Cardiac muscle cell (in vitro differentiated cells and primary cell): ENCODE measurements at regions not wholly inside any gene's neighbourhood (a gene's known extent, or its start where the extent isn't known, plus 50 kb on each side); places are given as distances from the start of the nearest gene placed in this dataset.

ENCODE experiments used
- DNase-seq, 2 donors: peaks; one replicate each; pipeline versions ENCODE4 v3.0.0 to v3.0.0-alpha.2; 2010 to 2017; ENCODE audit warnings: low read depth in 1 of 2, low spot score in 1 of 2
- H3K27ac ChIP-seq: fragments of 200-600 bp; sonication (generic); 2 replicates; pipeline ENCODE4 v1.5.1; 2016
- H3K27me3 ChIP-seq: fragments of 200-600 bp; sonication (generic); 2 replicates; pipeline ENCODE4 v1.6.0; 2016; ENCODE audit warnings: control low read depth
- H3K36me3 ChIP-seq: fragments of 200-600 bp; sonication (generic); 2 replicates; pipeline ENCODE4 v1.5.1; 2016; ENCODE audit warnings: control low read depth
- H3K4me1 ChIP-seq: fragments of 200-600 bp; sonication (generic); 2 replicates; pipeline ENCODE4 v1.8.1; 2017; ENCODE audit warnings: low read depth, mild to moderate bottlenecking, mixed run types
- H3K4me3 ChIP-seq: fragments of 200-600 bp; sonication (generic); 2 replicates; pipeline ENCODE4 v1.5.1; 2016; ENCODE audit warnings: mild to moderate bottlenecking
- H3K9me3 ChIP-seq: fragments of 200-600 bp; sonication (generic); 2 replicates; pipeline ENCODE4 v1.5.1; 2017; ENCODE audit warnings: low read depth, mild to moderate bottlenecking, control low read depth
- TF ChIP-seq, protein P1 (sequence below): IDR thresholded peaks from 2 replicates; pipeline ENCODE4 v1.5.1; 2012; ENCODE audit warnings: low read depth, mild to moderate bottlenecking, low read length

- Histone ChIP-seq H3K4me3 (no peak overlapping the region), H3K9me3 (no peaks in the 10 kb centered on the region), H3K4me1 (peaks cover 21% of the 10 kb centered on the region), H3K27ac (no peak overlapping the region), H3K27me3 (no peaks in the 10 kb centered on the region), H3K36me3 (no peaks in the 10 kb centered on the region)
- DNase-seq, result no peak
- TF ChIP-seq, protein P1, sequence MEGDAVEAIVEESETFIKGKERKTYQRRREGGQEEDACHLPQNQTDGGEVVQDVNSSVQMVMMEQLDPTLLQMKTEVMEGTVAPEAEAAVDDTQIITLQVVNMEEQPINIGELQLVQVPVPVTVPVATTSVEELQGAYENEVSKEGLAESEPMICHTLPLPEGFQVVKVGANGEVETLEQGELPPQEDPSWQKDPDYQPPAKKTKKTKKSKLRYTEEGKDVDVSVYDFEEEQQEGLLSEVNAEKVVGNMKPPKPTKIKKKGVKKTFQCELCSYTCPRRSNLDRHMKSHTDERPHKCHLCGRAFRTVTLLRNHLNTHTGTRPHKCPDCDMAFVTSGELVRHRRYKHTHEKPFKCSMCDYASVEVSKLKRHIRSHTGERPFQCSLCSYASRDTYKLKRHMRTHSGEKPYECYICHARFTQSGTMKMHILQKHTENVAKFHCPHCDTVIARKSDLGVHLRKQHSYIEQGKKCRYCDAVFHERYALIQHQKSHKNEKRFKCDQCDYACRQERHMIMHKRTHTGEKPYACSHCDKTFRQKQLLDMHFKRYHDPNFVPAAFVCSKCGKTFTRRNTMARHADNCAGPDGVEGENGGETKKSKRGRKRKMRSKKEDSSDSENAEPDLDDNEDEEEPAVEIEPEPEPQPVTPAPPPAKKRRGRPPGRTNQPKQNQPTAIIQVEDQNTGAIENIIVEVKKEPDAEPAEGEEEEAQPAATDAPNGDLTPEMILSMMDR, result no peak
Observed at GRCh38 chr13:39893808-39894207, 238.3 kb downstream of the COG6 start.

DNA sequence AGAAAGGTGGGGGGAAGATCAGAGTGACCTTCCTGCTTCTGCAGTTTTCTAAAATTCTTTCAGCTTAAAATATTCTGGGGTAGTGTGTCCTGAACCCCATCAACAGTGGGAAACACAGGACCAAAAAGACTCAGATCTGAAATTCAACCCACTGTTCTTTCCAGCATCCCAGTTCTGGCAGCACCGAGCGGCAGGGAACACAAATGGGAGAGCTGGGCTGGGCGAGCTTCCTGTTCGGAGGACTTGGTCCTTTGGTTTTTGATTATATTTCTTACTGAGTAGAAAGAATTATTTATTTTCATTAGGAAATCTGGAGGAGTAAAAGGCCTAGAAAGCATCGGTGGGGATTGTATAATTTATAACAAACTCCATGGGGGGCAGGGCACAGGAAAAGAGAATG, 239.1 kb downstream of the COG6 start:
- no peak overlapping the region for H3K27ac ChIP-seq
- no peak for DNase-seq
- peaks cover 16% of the 10 kb centered on the region for H3K4me1 ChIP-seq
- no peaks in the 10 kb centered on the region for H3K9me3 ChIP-seq
- TF ChIP-seq, protein P1, result no peak
- H3K27me3 ChIP-seq, result no peaks in the 10 kb centered on the region
- H3K36me3 ChIP-seq, result no peaks in the 10 kb centered on the region
- H3K4me3 ChIP-seq, result no peak overlapping the region

GRCh38 chr13:39895254-39895653, 239.8 kb downstream of the COG6 start:
- DNase-seq, result peak; percentile 44 to 82
- H3K4me3 ChIP-seq, result no peak overlapping the region

DNA sequence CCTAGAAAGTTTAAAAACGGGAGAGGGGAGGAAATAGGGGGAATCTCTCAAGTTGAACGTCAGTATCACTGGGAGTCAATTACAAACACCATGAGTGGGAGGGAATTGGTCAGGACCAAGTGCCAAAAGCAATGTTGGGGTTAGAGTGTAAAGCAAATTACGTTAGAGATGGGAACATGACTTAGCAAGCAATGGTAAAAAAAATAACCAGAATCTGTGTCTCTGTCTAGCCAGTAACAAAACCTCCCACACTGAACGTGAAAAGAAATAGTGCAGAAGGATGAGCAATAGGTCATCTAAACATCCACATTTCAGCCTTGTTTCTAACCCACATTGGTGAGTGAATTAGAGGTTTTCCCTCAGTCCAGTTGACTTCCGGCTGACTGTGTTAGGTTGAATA, 242.2 kb downstream of the COG6 start:
- DNase-seq, result peak in 1 of 2 donors; percentile 67
- no peak overlapping the region for H3K27ac ChIP-seq
- no peak overlapping the region for H3K4me3 ChIP-seq
- peaks cover 14% of the 10 kb centered on the region for H3K4me1 ChIP-seq
- no peaks in the 10 kb centered on the region for H3K27me3 ChIP-seq
- H3K9me3 ChIP-seq, result no peaks in the 10 kb centered on the region
- TF ChIP-seq, protein P1, result no peak
- H3K36me3 ChIP-seq, result no peaks in the 10 kb centered on the region

More at GRCh38 chr13:39895254-39895653, 239.8 kb downstream of the COG6 start:
- TF ChIP-seq, protein P1, result no peak
- Histone ChIP-seq H3K36me3 (no peaks in the 10 kb centered on the region), H3K27me3 (no peaks in the 10 kb centered on the region), H3K27ac (peak overlapping the region; percentile 16), H3K9me3 (no peaks in the 10 kb centered on the region), H3K4me1 (peaks cover 14% of the 10 kb centered on the region)

DNA sequence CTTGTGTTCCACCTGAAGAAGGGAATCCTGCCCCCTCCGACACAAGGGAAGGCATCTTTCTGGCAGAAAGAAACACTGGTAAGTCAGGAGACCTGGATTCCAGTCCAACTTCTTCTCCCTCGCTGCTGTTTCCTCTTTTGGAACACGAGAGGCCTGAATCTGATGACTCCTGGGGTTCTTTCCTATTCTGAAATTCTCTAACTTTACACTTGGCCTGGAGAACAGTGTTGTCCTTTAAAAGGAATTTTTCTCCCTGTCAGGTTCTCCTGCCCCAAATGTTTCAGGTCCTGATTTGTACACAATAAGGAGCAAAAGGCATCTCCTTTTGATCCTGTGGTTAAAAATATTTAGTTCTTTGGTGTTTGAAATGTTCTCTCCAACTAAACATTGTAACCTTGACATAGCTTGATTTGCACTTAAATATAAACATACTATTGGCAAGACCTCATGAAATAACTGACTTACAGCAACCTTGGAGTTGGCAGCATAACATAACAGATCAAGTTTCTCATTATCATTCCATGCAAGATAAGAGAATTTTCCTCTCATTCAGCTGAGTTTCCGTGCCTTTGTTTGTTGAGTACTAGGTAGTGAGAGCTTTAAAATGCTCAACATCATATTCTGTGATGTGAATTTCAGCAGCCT, 244.8 kb downstream of the COG6 start:
- Histone ChIP-seq H3K27me3 (no peaks in the 10 kb centered on the region), H3K36me3 (no peaks in the 10 kb centered on the region), H3K4me3 (no peak overlapping the region), H3K4me1 (peaks cover 8% of the 10 kb centered on the region), H3K27ac (no peak overlapping the region), H3K9me3 (no peaks in the 10 kb centered on the region)
- TF ChIP-seq, protein P1, result no peak
- DNase-seq, result peak in 1 of 2 donors; percentile 81
